A673 (cell line): ENCODE measurements at regions not wholly inside any gene's neighbourhood (a gene's known extent, or its start where the extent isn't known, plus 50 kb on each side); places are given as distances from the start of the nearest gene placed in this dataset.

Source experiments
- BruUV-seq: library from RNA; stranded (reverse); fragments of 400-500 nt; replicated peaks from 2 replicates; lab custom pipeline; 2021; lab: Mats Ljungman, UMichigan
- CTCF ChIA-PET: fragments of 300-600 bp; sonication (Branson Sonifier 250); formaldehyde crosslinking; loops from one replicate; lab custom pipeline; 2022; ENCODE audit warnings: antibody characterized with exemption; lab: Charles Lee
- POLR2A ChIA-PET: fragments of 300-600 bp; sonication (Branson Sonifier 250); formaldehyde crosslinking; loops from one replicate; lab custom pipeline; 2022; ENCODE audit warnings: antibody characterized with exemption; ENCODE audit not compliant: low non-redundant PET; lab: Charles Lee
- DNase-seq: peaks from one replicate; pipeline ENCODE4 v3.0.0-alpha.2; 2015; ENCODE audit warnings: low spot score
- H3K27ac ChIP-seq: fragments of 200-600 bp; sonication (generic); 2 replicates; pipeline ENCODE4 v1.5.1; 2016; ENCODE audit warnings: mixed run types, low read depth, mild to moderate bottlenecking, mixed read lengths, antibody characterized with exemption, low read length; ENCODE audit not compliant: poor library complexity, severe bottlenecking
- H3K27me3 ChIP-seq: fragments of 200-600 bp; sonication (generic); replicated peaks from 2 replicates; pipeline ENCODE4 v1.6.1; 2017; ENCODE audit warnings: mixed run types, low read depth, mild to moderate bottlenecking, mixed read lengths, antibody characterized with exemption, low read length; ENCODE audit not compliant: insufficient read depth, poor library complexity
- H3K36me3 ChIP-seq: fragments of 200-600 bp; sonication (generic); 2 replicates; pipeline ENCODE4 v1.6.1; 2016; ENCODE audit warnings: mixed run types, mild to moderate bottlenecking, mixed read lengths, antibody characterized with exemption, low read length; ENCODE audit not compliant: insufficient read depth, poor library complexity, severe bottlenecking
- H3K4me1 ChIP-seq: fragments of 200-600 bp; sonication (generic); 2 replicates; pipeline ENCODE4 v1.6.1; 2017; ENCODE audit warnings: mixed run types, mild to moderate bottlenecking, mixed read lengths, antibody characterized with exemption, low read length; ENCODE audit not compliant: insufficient read depth, poor library complexity, severe bottlenecking
- H3K4me3 ChIP-seq: fragments of 200-600 bp; sonication (generic); 2 replicates; pipeline ENCODE4 v1.5.1; 2016; ENCODE audit warnings: low read depth, mixed run types, mild to moderate bottlenecking, mixed read lengths, low read length; ENCODE audit not compliant: poor library complexity, severe bottlenecking
- H3K9me3 ChIP-seq: fragments of 200-600 bp; sonication (generic); 2 replicates; pipeline ENCODE4 v1.6.1; 2016; ENCODE audit warnings: mixed run types, low read depth, mild to moderate bottlenecking, mixed read lengths, antibody characterized with exemption, low read length; ENCODE audit not compliant: poor library complexity, severe bottlenecking
- CTCF ChIP-seq: fragments of 300-800, 200-600 bp; sonication (generic); conservative IDR thresholded peaks from 2 replicates; pipeline ENCODE4 v1.5.1; 2017; ENCODE audit warnings: low read depth, mild to moderate bottlenecking, antibody characterized with exemption, low read length, moderate library complexity, mixed read lengths
- EZH2 ChIP-seq: fragments of 200-600 bp; sonication (generic); IDR thresholded peaks from 2 replicates; pipeline ENCODE4 v1.6.1; 2017; ENCODE audit warnings: borderline replicate concordance, low read depth, mild to moderate bottlenecking, mixed read lengths, antibody characterized with exemption, low read length; ENCODE audit not compliant: poor library complexity, severe bottlenecking
- intact Hi-C: fragments of 100-400 bp; cut with micrococcal nuclease; formaldehyde crosslinking; loops from one replicate; pipeline ENCODE4 v1.10.0; 2022; ENCODE audit not compliant: unreplicated experiment

GRCh38 chr19:31553112-31553845 lies 204.0 kb upstream of the TSHZ3 start:
- no peaks in the 10 kb centered on the region for H3K9me3 ChIP-seq
- H3K27ac ChIP-seq, result no peak overlapping the region
- intact Hi-C loops, result no loop called here
- H3K4me1 ChIP-seq, result no peaks in the 10 kb centered on the region
- BruUV-seq, result no TSS peak
- TF ChIP-seq CTCF (no peak), EZH2 (no peak)
- ChIA-PET POLR2A (no interaction called here), CTCF (no interaction called here)
- H3K36me3 ChIP-seq, result no peaks in the 10 kb centered on the region
- H3K4me3 ChIP-seq, result no peak overlapping the region
- DNase-seq, result no peak
- no peaks in the 10 kb centered on the region for H3K27me3 ChIP-seq

GRCh38 chr19:31553846-31554215 lies 204.6 kb upstream of the TSHZ3 start:
- H3K9me3 ChIP-seq, result no peaks in the 10 kb centered on the region
- H3K27ac ChIP-seq, result no peak overlapping the region
- DNase-seq, result no peak
- intact Hi-C loops, result no loop called here
- BruUV-seq, result no TSS peak
- CTCF ChIA-PET, result no interaction called here
- no peak overlapping the region for H3K4me3 ChIP-seq
- TF ChIP-seq CTCF (no peak), EZH2 (no peak)
- no peaks in the 10 kb centered on the region for H3K36me3 ChIP-seq
- no peaks in the 10 kb centered on the region for H3K4me1 ChIP-seq
- POLR2A ChIA-PET, result no interaction called here
- no peaks in the 10 kb centered on the region for H3K27me3 ChIP-seq

GRCh38 chr19:31554360-31554759 lies 205.1 kb upstream of the TSHZ3 start:
- no peak for DNase-seq
- POLR2A ChIA-PET, result no interaction called here
- Histone ChIP-seq H3K36me3 (no peaks in the 10 kb centered on the region), H3K27ac (no peak overlapping the region), H3K4me3 (no peak overlapping the region), H3K4me1 (no peaks in the 10 kb centered on the region), H3K27me3 (no peaks in the 10 kb centered on the region), H3K9me3 (no peaks in the 10 kb centered on the region)
- CTCF ChIA-PET, result no interaction called here
- no TSS peak for BruUV-seq
- TF ChIP-seq CTCF (no peak), EZH2 (no peak)
- intact Hi-C loops, result no loop called here
